HEK293 (cell line): ENCODE measurements at regions not wholly inside any gene's neighbourhood (a gene's known extent, or its start where the extent isn't known, plus 50 kb on each side); places are given as distances from the start of the nearest gene placed in this dataset.

Experiments used
- GFI1B ChIP-seq: fragments of 450-650 bp; formaldehyde crosslinking; IDR thresholded peaks from 2 replicates; pipeline ENCODE4 v1.5.1; 2016; ENCODE audit warnings: missing biosample characterization, missing genetic modification characterization
- GLI2 ChIP-seq: fragments of 450-650 bp; formaldehyde crosslinking; IDR thresholded peaks from 2 replicates; pipeline ENCODE4; 2017; ENCODE audit warnings: missing biosample characterization, missing genetic modification characterization, low read depth, borderline replicate concordance
- KLF10 ChIP-seq: fragments of 450-650 bp; IDR thresholded peaks from 2 replicates; pipeline ENCODE4 v1.5.1; 2018; ENCODE audit warnings: missing biosample characterization, mild to moderate bottlenecking, missing genetic modification characterization
- TF ChIP-seq, protein P1 (sequence below): fragments of 450-650 bp; formaldehyde crosslinking; IDR thresholded peaks from 2 replicates; pipeline ENCODE4 v1.5.1; 2016; ENCODE audit warnings: missing biosample characterization, missing genetic modification characterization

DNA sequence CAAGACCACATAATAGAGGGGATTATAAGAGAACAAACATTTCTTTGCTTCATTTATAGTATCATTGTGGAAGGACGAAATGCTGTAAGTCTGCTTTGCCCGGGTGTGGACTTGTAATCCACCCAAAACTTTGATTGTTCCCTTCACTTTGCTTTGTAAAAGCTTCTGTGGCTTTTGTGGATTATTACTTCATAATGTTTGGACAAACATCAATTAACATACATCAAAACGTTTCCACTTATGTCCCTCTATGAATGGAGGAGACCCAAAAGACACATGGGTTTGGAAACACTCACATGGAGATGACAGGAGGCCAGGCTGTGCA lies 415.4 kb downstream of the SPRY1 start:
- TF ChIP-seq GLI2: no peak
- TF ChIP-seq GFI1B (tag by site-specific recombination): no peak
- TF ChIP-seq, protein P1, sequence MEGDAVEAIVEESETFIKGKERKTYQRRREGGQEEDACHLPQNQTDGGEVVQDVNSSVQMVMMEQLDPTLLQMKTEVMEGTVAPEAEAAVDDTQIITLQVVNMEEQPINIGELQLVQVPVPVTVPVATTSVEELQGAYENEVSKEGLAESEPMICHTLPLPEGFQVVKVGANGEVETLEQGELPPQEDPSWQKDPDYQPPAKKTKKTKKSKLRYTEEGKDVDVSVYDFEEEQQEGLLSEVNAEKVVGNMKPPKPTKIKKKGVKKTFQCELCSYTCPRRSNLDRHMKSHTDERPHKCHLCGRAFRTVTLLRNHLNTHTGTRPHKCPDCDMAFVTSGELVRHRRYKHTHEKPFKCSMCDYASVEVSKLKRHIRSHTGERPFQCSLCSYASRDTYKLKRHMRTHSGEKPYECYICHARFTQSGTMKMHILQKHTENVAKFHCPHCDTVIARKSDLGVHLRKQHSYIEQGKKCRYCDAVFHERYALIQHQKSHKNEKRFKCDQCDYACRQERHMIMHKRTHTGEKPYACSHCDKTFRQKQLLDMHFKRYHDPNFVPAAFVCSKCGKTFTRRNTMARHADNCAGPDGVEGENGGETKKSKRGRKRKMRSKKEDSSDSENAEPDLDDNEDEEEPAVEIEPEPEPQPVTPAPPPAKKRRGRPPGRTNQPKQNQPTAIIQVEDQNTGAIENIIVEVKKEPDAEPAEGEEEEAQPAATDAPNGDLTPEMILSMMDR (tag by site-specific recombination): no peak
- no peak for TF ChIP-seq KLF10 (tag by site-specific recombination)
